Testis (tissue), 2 donors: ENCODE measurements at regions not wholly inside any gene's neighbourhood (a gene's known extent, or its start where the extent isn't known, plus 50 kb on each side); places are given as distances from the start of the nearest gene placed in this dataset.

Experiments used
- DNase-seq: peaks from one replicate; pipeline ENCODE4 v3.0.0-alpha.2; 2019
- H3K27ac ChIP-seq, 2 donors: fragments of 200-600 bp; sonication (generic); one replicate each; pipeline ENCODE4 v1.5.1; 2019
- H3K27me3 ChIP-seq: fragments of 200-600 bp; sonication (generic); one replicate; pipeline ENCODE4 v1.5.1; 2019
- H3K36me3 ChIP-seq: fragments of 200-600 bp; sonication (generic); one replicate; pipeline ENCODE4 v1.5.1; 2017; ENCODE audit warnings: low read depth; ENCODE audit errors: missing control alignments
- H3K4me1 ChIP-seq: fragments of 200-600 bp; sonication (generic); one replicate; pipeline ENCODE4 v1.5.1; 2019
- H3K4me3 ChIP-seq, 2 donors: fragments of 200-600 bp; sonication (generic); one replicate each; pipeline ENCODE4 v1.5.1; 2017 to 2019
- H3K9me3 ChIP-seq: fragments of 200-600 bp; sonication (generic); one replicate; pipeline ENCODE4 v1.5.1; 2017
- CTCF ChIP-seq, 3 experiments: fragments of 450-650 bp in 2 of 3; fragments of 200-600 bp in 1 of 3; sonication (generic) in 1 of 3; IDR thresholded peaks; one replicate each; pipeline ENCODE4 v1.5.1; 2016 to 2019; ENCODE audit warnings: antibody characterized with exemption in 3 of 3, mild to moderate bottlenecking in 2 of 3, moderate library complexity in 1 of 3
- POLR2A ChIP-seq: fragments of 450-650 bp; IDR thresholded peaks from one replicate; pipeline ENCODE4 v1.6.1; 2017; ENCODE audit warnings: antibody characterized with exemption, mild to moderate bottlenecking, moderate library complexity
- WGBS, 2 donors: methylation state at CpG; one replicate each; pipeline ENCODE4 v1.1.5; 2018; 5-methylcytosine and 5-hydroxymethylcytosine counted together
- intact Hi-C: fragments of 100-400 bp; cut with DNase I; formaldehyde crosslinking; loops from one replicate; pipeline ENCODE4 v1.15.1; 2023; ENCODE audit warnings: low total_unique reads

DNA sequence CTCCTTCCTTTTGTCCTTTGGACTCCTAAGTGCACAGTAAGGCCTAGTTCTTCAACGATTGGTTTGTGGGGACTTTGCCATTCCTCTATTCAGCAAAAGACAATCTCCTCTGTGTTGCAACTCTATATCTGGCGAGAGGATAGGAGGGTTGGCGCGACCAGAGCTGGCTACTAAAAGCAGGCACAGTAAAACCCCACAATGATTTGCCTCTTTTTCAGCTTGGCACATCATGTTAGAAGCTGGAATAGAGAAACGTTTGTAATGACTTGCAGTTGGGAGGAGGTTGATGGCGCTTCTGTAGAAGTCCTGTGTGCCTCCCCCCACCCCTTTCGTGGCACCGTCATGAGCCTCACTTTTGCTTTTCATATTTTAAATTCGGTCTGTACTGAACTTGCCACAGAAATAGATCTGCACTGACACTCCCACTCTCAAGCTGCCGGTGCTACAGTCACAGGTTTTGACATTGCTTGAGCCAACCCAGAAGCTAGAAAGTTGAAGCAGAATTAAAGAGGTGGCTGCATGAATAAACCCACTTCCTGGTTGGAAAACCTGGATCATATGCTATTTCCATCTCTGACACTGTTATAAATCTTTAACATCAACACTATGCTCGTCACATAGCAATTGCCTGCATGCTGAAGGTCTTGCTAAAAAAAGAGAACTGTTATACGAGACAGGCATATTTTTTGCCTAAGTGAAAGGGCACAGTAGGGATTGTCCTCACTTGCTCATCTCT lies 315.3 kb upstream of the PRICKLE1 start:
- Histone ChIP-seq H3K4me1 (no peaks in the 10 kb centered on the region), H3K9me3 (no peaks in the 10 kb centered on the region), H3K4me3 (no peak overlapping the region), H3K36me3 (no peaks in the 10 kb centered on the region), H3K27ac (no peak overlapping the region), H3K27me3 (no peaks in the 10 kb centered on the region)
- intact Hi-C loops = no loop called here
- no peak for DNase-seq
- WGBS, 2 donors = 73% methylated on average over 12 of the region's 12 CpGs
- TF ChIP-seq POLR2A (no peak), CTCF (IDR thresholded peaks at IDR 0.05) (no peak)

DNA sequence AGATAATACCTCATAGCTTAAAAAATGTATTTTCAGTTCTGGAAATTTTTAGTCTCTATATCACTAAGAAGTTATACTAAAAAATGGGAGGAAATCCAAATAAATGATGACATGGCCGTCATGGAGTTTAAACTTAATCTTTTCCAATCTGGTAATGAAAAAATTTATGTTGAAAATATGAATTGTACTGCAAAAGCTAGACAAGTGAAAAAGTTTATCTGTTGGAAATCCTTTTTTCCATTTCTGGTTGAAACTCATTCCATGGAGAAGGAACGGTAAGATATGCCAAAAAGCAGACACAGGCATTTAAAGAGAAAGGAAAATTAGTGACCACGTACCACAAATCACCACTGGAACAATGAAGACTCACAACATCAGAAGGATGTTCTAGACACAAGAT lies 314.2 kb upstream of the PRICKLE1 start:
- no peak overlapping the region for H3K27ac ChIP-seq
- WGBS, 2 donors = 28 to 50% methylated on average over 3 of the region's 3 CpGs
- intact Hi-C loops = no loop called here
- no peak for DNase-seq
- TF ChIP-seq POLR2A = no peak
- TF ChIP-seq CTCF (IDR thresholded peaks at IDR 0.05) = no peak
- no peaks in the 10 kb centered on the region for H3K4me1 ChIP-seq
- no peaks in the 10 kb centered on the region for H3K9me3 ChIP-seq
- no peak overlapping the region for H3K4me3 ChIP-seq
- H3K36me3 ChIP-seq = no peaks in the 10 kb centered on the region
- H3K27me3 ChIP-seq = no peaks in the 10 kb centered on the region

DNA sequence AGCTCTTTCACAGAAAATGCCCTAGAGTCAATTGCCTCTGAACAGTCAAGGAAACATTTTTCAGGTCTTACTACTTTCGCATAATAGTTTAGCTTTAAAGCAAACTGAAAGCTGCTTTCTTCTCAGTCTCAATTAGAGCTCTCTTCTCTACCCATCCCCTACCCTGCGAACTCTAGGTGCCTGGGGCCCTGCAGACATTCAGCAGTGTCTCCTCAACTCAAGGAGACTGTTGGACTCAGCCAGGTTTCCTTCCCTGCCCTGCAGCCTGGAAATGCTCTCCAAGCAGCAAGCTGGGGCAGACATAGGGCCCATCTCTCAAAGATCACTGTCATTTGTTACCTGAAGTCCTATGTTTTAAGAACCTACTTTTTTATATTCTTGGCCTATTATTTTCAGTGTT lies 312.5 kb upstream of the PRICKLE1 start:
- WGBS, 2 donors = 97 to 98% methylated on average over 2 of the region's 2 CpGs
- no peak for DNase-seq
- H3K4me1 ChIP-seq = no peaks in the 10 kb centered on the region
- intact Hi-C loops = no loop called here
- no peak for TF ChIP-seq POLR2A
- TF ChIP-seq CTCF (IDR thresholded peaks at IDR 0.05) = no peak
- H3K36me3 ChIP-seq = no peaks in the 10 kb centered on the region
- H3K27ac ChIP-seq = no peak overlapping the region
- H3K27me3 ChIP-seq = no peaks in the 10 kb centered on the region
- H3K4me3 ChIP-seq = no peak overlapping the region
- no peaks in the 10 kb centered on the region for H3K9me3 ChIP-seq

- Histone ChIP-seq H3K9me3 (no peaks in the 10 kb centered on the region), H3K27me3 (no peaks in the 10 kb centered on the region), H3K4me3 (no peak overlapping the region), H3K4me1 (no peaks in the 10 kb centered on the region), H3K27ac (no peak overlapping the region), H3K36me3 (no peaks in the 10 kb centered on the region)
- TF ChIP-seq CTCF (IDR thresholded peaks at IDR 0.05) (no peak), POLR2A (no peak)
- intact Hi-C loops = no loop called here
- no peak for DNase-seq
- WGBS, 2 donors = 86 to 96% methylated on average over 2 of the region's 2 CpGs
Measured at GRCh38 chr12:42893803-42894202, 304.3 kb upstream of the PRICKLE1 start.
